Coronary artery (tissue), 2 donors: ENCODE measurements at regions not wholly inside any gene's neighbourhood (a gene's known extent, or its start where the extent isn't known, plus 50 kb on each side); places are given as distances from the start of the nearest gene placed in this dataset.

Experiments used
- DNase-seq: peaks from one replicate; pipeline ENCODE4 v3.0.0-alpha.2; 2017; ENCODE audit warnings: low spot score
- H3K27ac ChIP-seq, 2 donors: fragments of 200-600 bp; sonication (generic); one replicate each; pipeline ENCODE4 v1.5.1; 2016 to 2019
- H3K4me3 ChIP-seq: fragments of 200-600 bp; sonication (generic); 2 replicates; pipeline ENCODE4 v1.5.1; 2016; ENCODE audit warnings: mild to moderate bottlenecking, moderate library complexity
- CTCF ChIP-seq: fragments of 200-600 bp; sonication (generic); IDR thresholded peaks from one replicate; pipeline ENCODE4 v1.5.1; 2019; ENCODE audit warnings: antibody characterized with exemption

GRCh38 chr2:41949883-41950665 is 97.7 kb upstream of the PKDCC start:
- Histone ChIP-seq H3K27ac (no peak overlapping the region), H3K4me3 (no peak overlapping the region)
- DNase-seq = no peak
- TF ChIP-seq CTCF = no peak

- Histone ChIP-seq H3K27ac (no peak overlapping the region), H3K4me3 (no peak overlapping the region)
- DNase-seq = no peak
- TF ChIP-seq CTCF = no peak
These were observed 97.2 kb upstream of the PKDCC start for GRCh38 chr2:41950666-41950960.

- H3K27ac ChIP-seq = no peak overlapping the region
- TF ChIP-seq CTCF = no peak
- DNase-seq = no peak
- H3K4me3 ChIP-seq = no peak overlapping the region
These were observed 93.2 kb upstream of the PKDCC start for GRCh38 chr2:41954304-41955291.

GRCh38 chr2:41955316-41956043 is 92.3 kb upstream of the PKDCC start:
- TF ChIP-seq CTCF = no peak
- Histone ChIP-seq H3K27ac (no peak overlapping the region), H3K4me3 (no peak overlapping the region)
- DNase-seq = no peak

GRCh38 chr2:41957431-41957830 is 90.4 kb upstream of the PKDCC start:
- no peak for TF ChIP-seq CTCF
- Histone ChIP-seq H3K27ac (peak overlapping the region in 1 of 2 donors; percentile 19), H3K4me3 (no peak overlapping the region)
- no peak for DNase-seq

- Histone ChIP-seq H3K4me3 (no peak overlapping the region), H3K27ac (peak overlapping the region in 1 of 2 donors; percentile 19)
- TF ChIP-seq CTCF = no peak
- no peak for DNase-seq
These were observed 89.6 kb upstream of the PKDCC start for GRCh38 chr2:41958251-41958650.
